ENCODE measurements at regions not wholly inside any gene's neighbourhood (a gene's known extent, or its start where the extent isn't known, plus 50 kb on each side); places are given as distances from the start of the nearest gene placed in this dataset.

GRCh38 chr4:167785523-167785922 lies 306.8 kb upstream of the ANXA10 start:
- TF ChIP-seq PATZ1 (CRISPR knock-in tag; IDR thresholded peaks at IDR 0.05; ENCODE audit: borderline replicate concordance) (no peak), ZNF70 (CRISPR knock-in tag; IDR thresholded peaks at IDR 0.05) (no peak), POU6F1 (CRISPR knock-in tag; IDR thresholded peaks at IDR 0.05; ENCODE audit: borderline replicate concordance, low read depth) (no peak), ZC3H10 (CRISPR knock-in tag; IDR thresholded peaks at IDR 0.05) (no peak), GLIS3 (CRISPR knock-in tag; IDR thresholded peaks at IDR 0.05) (no peak), SNAI2 (CRISPR knock-in tag; IDR thresholded peaks at IDR 0.05) (no peak), TSHZ2 (CRISPR knock-in tag; IDR thresholded peaks at IDR 0.05) (no peak), PPARA (CRISPR knock-in tag; IDR thresholded peaks at IDR 0.05; ENCODE audit: borderline replicate concordance) (no peak), ZFP30 (CRISPR knock-in tag; IDR thresholded peaks at IDR 0.05) (no peak), ZFP3 (CRISPR knock-in tag; IDR thresholded peaks at IDR 0.05) (no peak), TCF4 (CRISPR knock-in tag; IDR thresholded peaks at IDR 0.05; ENCODE audit: borderline replicate concordance) (no peak), CSDC2 (CRISPR knock-in tag; IDR thresholded peaks at IDR 0.05) (no peak), ZNF565 (CRISPR knock-in tag; conservative IDR thresholded peaks at IDR 0.05; ENCODE audit: low read depth) (no peak)

All from SK-N-SH treated with all-trans-retinoic acid at 6 μM for 48 hours (cell line).